ENCODE measurements at regions not wholly inside any gene's neighbourhood (a gene's known extent, or its start where the extent isn't known, plus 50 kb on each side); places are given as distances from the start of the nearest gene placed in this dataset.

GRCh38 chr7:33762911-33763306 lies 142.4 kb upstream of the BMPER start:
- H3K4me1 ChIP-seq: no peaks in the 10 kb centered on the region
- no peak overlapping the region for H3K4me3 ChIP-seq
- no peaks in the 10 kb centered on the region for H3K9me3 ChIP-seq
- DNase-seq (ENCODE audit: low spot score in 2 of 2): no peak
- H3K27ac ChIP-seq: no peak overlapping the region
- 70% methylated on average over 3 of the region's 3 CpGs for WGBS
- no peaks in the 10 kb centered on the region for H3K36me3 ChIP-seq
- TF ChIP-seq POLR2A (IDR thresholded peaks at IDR 0.05): no peak
- no peak for TF ChIP-seq CTCF (IDR thresholded peaks at IDR 0.05)
- no peak for TF ChIP-seq POLR2AphosphoS5 (IDR thresholded peaks at IDR 0.05)
- no peak for TF ChIP-seq EP300 (IDR thresholded peaks at IDR 0.05)
- no peaks in the 10 kb centered on the region for H3K27me3 ChIP-seq

- Histone ChIP-seq H3K36me3 (no peaks in the 10 kb centered on the region), H3K27ac (no peak overlapping the region), H3K4me1 (no peaks in the 10 kb centered on the region), H3K9me3 (no peaks in the 10 kb centered on the region), H3K27me3 (no peaks in the 10 kb centered on the region), H3K4me3 (no peak overlapping the region)
- TF ChIP-seq CTCF (IDR thresholded peaks at IDR 0.05): no peak
- TF ChIP-seq POLR2A (IDR thresholded peaks at IDR 0.05): no peak
- TF ChIP-seq EP300 (IDR thresholded peaks at IDR 0.05): no peak
- no peak for TF ChIP-seq POLR2AphosphoS5 (IDR thresholded peaks at IDR 0.05)
- 84% methylated on average over 7 of the region's 7 CpGs for WGBS
- DNase-seq (ENCODE audit: low spot score in 2 of 2): no peak
Measured at GRCh38 chr7:33764752-33765451, 140.4 kb upstream of the BMPER start.

- H3K27ac ChIP-seq: no peak overlapping the region
- no peaks in the 10 kb centered on the region for H3K9me3 ChIP-seq
- no peak overlapping the region for H3K4me3 ChIP-seq
- TF ChIP-seq POLR2AphosphoS5 (IDR thresholded peaks at IDR 0.05) (no peak), POLR2A (IDR thresholded peaks at IDR 0.05) (no peak), CTCF (IDR thresholded peaks at IDR 0.05) (no peak)
- DNase-seq (ENCODE audit: low spot score in 2 of 2): no peak
- H3K4me1 ChIP-seq: no peaks in the 10 kb centered on the region
- no peaks in the 10 kb centered on the region for H3K36me3 ChIP-seq
- WGBS: 48% methylated on average over 1 of the region's 1 CpG
- H3K27me3 ChIP-seq: no peaks in the 10 kb centered on the region
Measured at GRCh38 chr7:33766405-33766804, 138.9 kb upstream of the BMPER start.

- TF ChIP-seq POLR2AphosphoS5 (IDR thresholded peaks at IDR 0.05) (no peak), POLR2A (IDR thresholded peaks at IDR 0.05) (no peak), CTCF (IDR thresholded peaks at IDR 0.05) (no peak), EP300 (IDR thresholded peaks at IDR 0.05) (no peak)
- no peaks in the 10 kb centered on the region for H3K4me1 ChIP-seq
- WGBS: 67% methylated on average over 1 of the region's 1 CpG
- H3K36me3 ChIP-seq: no peaks in the 10 kb centered on the region
- no peak overlapping the region for H3K27ac ChIP-seq
- DNase-seq (ENCODE audit: low spot score in 2 of 2): no peak
- H3K9me3 ChIP-seq: no peaks in the 10 kb centered on the region
- no peaks in the 10 kb centered on the region for H3K27me3 ChIP-seq
- no peak overlapping the region for H3K4me3 ChIP-seq
Measured at GRCh38 chr7:33769930-33770329, 135.4 kb upstream of the BMPER start.

- no peak for DNase-seq (ENCODE audit: low spot score in 2 of 2)
- no peaks in the 10 kb centered on the region for H3K36me3 ChIP-seq
- no peak overlapping the region for H3K4me3 ChIP-seq
- H3K9me3 ChIP-seq: no peaks in the 10 kb centered on the region
- WGBS: 69% methylated on average over 4 of the region's 4 CpGs
- H3K4me1 ChIP-seq: no peaks in the 10 kb centered on the region
- H3K27me3 ChIP-seq: no peaks in the 10 kb centered on the region
- H3K27ac ChIP-seq: no peak overlapping the region
- no peak for TF ChIP-seq POLR2A (IDR thresholded peaks at IDR 0.05)
Measured at GRCh38 chr7:33770576-33770975, 134.8 kb upstream of the BMPER start.

- Histone ChIP-seq H3K27me3 (no peaks in the 10 kb centered on the region), H3K9me3 (no peaks in the 10 kb centered on the region), H3K4me3 (no peak overlapping the region), H3K36me3 (no peaks in the 10 kb centered on the region), H3K27ac (no peak overlapping the region), H3K4me1 (no peaks in the 10 kb centered on the region)
- TF ChIP-seq POLR2AphosphoS5 (IDR thresholded peaks at IDR 0.05): no peak
- no peak for TF ChIP-seq POLR2A (IDR thresholded peaks at IDR 0.05)
- WGBS: 97% methylated on average over 3 of the region's 3 CpGs
- DNase-seq (ENCODE audit: low spot score in 2 of 2): no peak
Measured at GRCh38 chr7:33771422-33771821, 133.9 kb upstream of the BMPER start.

Measured in suprapubic skin (tissue), 4 donors.